SK-N-MC (cell line): ENCODE measurements at regions not wholly inside any gene's neighbourhood (a gene's known extent, or its start where the extent isn't known, plus 50 kb on each side); places are given as distances from the start of the nearest gene placed in this dataset.

Experiments used
- EZH2 ChIP-seq: fragments of 200-600 bp; sonication (generic); IDR thresholded peaks from one replicate; pipeline ENCODE4 v1.6.1; 2017; ENCODE audit warnings: antibody characterized with exemption
- FOXP2 ChIP-seq: optimal IDR thresholded peaks from 2 replicates; pipeline ENCODE3; 2011; ENCODE audit warnings: mild to moderate bottlenecking, moderate library complexity; ENCODE audit not compliant: insufficient read depth; ENCODE audit errors: extremely low read length, control extremely low read depth
- POLR2AphosphoS5 ChIP-seq: IDR thresholded peaks from 2 replicates; pipeline ENCODE4 v1.6.1; 2012; ENCODE audit warnings: mild to moderate bottlenecking, low read depth, low read length, borderline replicate concordance

GRCh38 chr12:108423486-108423885, 84.4 kb upstream of the CMKLR1 start:
- TF ChIP-seq EZH2, result no peak
- no peak for TF ChIP-seq POLR2AphosphoS5
- no peak for TF ChIP-seq FOXP2
